ENCODE measurements at regions not wholly inside any gene's neighbourhood (a gene's known extent, or its start where the extent isn't known, plus 50 kb on each side); places are given as distances from the start of the nearest gene placed in this dataset.

- ATAC-seq, result no peak
- Histone ChIP-seq H3K36me3 (no peaks in the 10 kb centered on the region), H3K4me1 (no peaks in the 10 kb centered on the region), H3K9me3 (no peaks in the 10 kb centered on the region), H3K27ac (no peak overlapping the region), H3K27me3 (no peaks in the 10 kb centered on the region), H3K4me3 (no peak overlapping the region)
- intact Hi-C loops (cut with DNase I), result no loop called here
- no peak for TF ChIP-seq CTCF (IDR thresholded peaks at IDR 0.05)
- DNase-seq, result no peak
Observed at GRCh38 chr5:24916863-24917262, 272.1 kb upstream of the CDH10 start.

- H3K27me3 ChIP-seq, result no peaks in the 10 kb centered on the region
- no peak overlapping the region for H3K4me3 ChIP-seq
- H3K4me1 ChIP-seq, result no peaks in the 10 kb centered on the region
- DNase-seq (no peak), ATAC-seq (no peak)
- intact Hi-C loops (cut with DNase I), result no loop called here
- H3K36me3 ChIP-seq, result no peaks in the 10 kb centered on the region
- no peak for TF ChIP-seq CTCF (IDR thresholded peaks at IDR 0.05)
- H3K27ac ChIP-seq, result no peak overlapping the region
- no peaks in the 10 kb centered on the region for H3K9me3 ChIP-seq
Observed at GRCh38 chr5:24909210-24909609, 264.4 kb upstream of the CDH10 start.

GRCh38 chr5:24906689-24907088 is 261.9 kb upstream of the CDH10 start:
- H3K27me3 ChIP-seq, result no peaks in the 10 kb centered on the region
- no peaks in the 10 kb centered on the region for H3K36me3 ChIP-seq
- H3K4me1 ChIP-seq, result no peaks in the 10 kb centered on the region
- ATAC-seq, result no peak
- intact Hi-C loops (cut with DNase I), result no loop called here
- DNase-seq, result no peak
- H3K27ac ChIP-seq, result no peak overlapping the region
- H3K4me3 ChIP-seq, result no peak overlapping the region
- TF ChIP-seq CTCF (IDR thresholded peaks at IDR 0.05), result no peak
- no peaks in the 10 kb centered on the region for H3K9me3 ChIP-seq

GRCh38 chr5:24904981-24905517 is 260.3 kb upstream of the CDH10 start:
- no peak for ATAC-seq
- intact Hi-C loops (cut with DNase I), result no loop called here
- Histone ChIP-seq H3K9me3 (no peaks in the 10 kb centered on the region), H3K27ac (no peak overlapping the region), H3K4me3 (no peak overlapping the region), H3K4me1 (no peaks in the 10 kb centered on the region), H3K27me3 (no peaks in the 10 kb centered on the region), H3K36me3 (no peaks in the 10 kb centered on the region)
- no peak for TF ChIP-seq CTCF (IDR thresholded peaks at IDR 0.05)
- DNase-seq, result no peak

- intact Hi-C loops (cut with DNase I), result no loop called here
- Histone ChIP-seq H3K4me1 (no peaks in the 10 kb centered on the region), H3K27me3 (no peaks in the 10 kb centered on the region), H3K4me3 (no peak overlapping the region), H3K36me3 (no peaks in the 10 kb centered on the region), H3K9me3 (no peaks in the 10 kb centered on the region), H3K27ac (no peak overlapping the region)
- no peak for DNase-seq
- no peak for ATAC-seq
- TF ChIP-seq CTCF (IDR thresholded peaks at IDR 0.05), result no peak
Observed at GRCh38 chr5:24899180-24899579, 254.4 kb upstream of the CDH10 start.

Measured in left lung (tissue), 4 donors.